Islet of Langerhans (tissue), 1 donor: ENCODE measurements at regions not wholly inside any gene's neighbourhood (a gene's known extent, or its start where the extent isn't known, plus 50 kb on each side); places are given as distances from the start of the nearest gene placed in this dataset.
"Not testable (repeated sequence)": the region's sequence is repeated elsewhere in the genome, so short reads cannot be mapped to it uniquely, and the experiment has no call there.

Source experiments
- FAIRE-seq: peaks from one replicate; lab custom pipeline; 2011; peaks lifted over from hg19 to GRCh38; lab: Jason Lieb, UNC

DNA sequence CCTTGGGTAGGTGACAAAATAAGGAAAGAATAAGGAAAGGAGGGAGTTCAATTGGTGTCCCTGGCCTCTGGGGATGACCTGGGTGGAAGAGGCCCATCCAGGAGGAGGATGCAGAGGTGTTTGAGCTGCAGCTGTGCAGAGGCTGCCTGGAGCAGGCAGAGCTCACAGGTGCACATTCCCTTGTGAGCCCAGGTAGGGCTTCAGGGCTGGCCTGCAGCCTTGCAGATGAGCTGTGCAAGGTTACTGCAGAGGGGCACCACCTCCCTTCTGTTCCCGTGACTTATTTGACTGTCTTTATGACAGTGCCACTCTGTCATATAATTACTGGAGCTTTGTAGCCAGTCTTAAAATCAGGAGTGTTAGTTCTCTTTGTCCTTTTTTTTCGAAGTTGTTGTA, 263.2 kb upstream of the HS6ST1 start:
- no peak for FAIRE-seq

DNA sequence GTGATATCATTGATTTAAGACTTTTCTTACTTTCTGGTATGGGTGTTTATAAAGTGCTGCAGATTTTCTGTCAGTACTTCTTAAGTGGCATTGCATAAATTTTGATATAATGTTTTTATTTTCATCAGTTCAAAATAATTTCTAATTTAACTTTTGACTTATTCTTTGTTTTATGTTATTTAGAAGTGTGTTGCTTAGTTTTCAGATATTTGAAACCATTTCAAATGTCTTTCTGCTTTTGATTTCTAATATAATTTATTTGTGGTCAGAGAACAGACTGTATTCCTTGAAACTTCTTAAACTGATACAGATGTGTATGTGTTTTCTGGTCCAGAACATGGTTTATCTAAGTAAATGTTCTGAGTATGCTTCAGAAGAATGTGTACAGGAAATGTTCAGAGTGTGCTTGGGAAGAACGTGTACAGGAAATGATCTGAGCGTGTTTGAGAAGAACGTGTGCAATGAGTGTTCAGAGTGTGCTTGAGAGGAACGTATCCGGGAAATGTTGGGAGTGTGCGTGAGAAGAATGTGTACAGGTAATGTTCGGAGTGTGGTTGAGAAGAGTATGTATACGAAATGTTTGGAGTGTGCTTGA, 265.7 kb upstream of the HS6ST1 start:
- no peak for FAIRE-seq

DNA sequence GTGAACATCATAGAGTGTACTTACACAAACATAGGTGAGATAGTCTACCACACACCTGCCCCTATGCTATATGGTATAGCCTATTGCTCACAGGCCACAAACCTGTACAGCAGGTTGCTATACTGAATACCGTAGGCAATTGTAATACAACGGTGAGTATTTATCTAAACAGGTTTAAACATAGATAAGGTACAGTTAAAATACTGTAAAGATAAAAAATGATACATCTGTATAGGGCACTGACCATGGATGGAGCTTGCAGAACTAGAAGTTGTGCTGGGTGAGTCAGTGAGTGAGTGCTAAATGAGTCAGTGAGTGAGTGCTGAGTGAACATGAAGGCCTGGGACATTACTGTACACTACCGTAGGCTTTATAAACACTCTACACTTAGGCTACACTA, 267.0 kb upstream of the HS6ST1 start:
- no peak for FAIRE-seq

DNA sequence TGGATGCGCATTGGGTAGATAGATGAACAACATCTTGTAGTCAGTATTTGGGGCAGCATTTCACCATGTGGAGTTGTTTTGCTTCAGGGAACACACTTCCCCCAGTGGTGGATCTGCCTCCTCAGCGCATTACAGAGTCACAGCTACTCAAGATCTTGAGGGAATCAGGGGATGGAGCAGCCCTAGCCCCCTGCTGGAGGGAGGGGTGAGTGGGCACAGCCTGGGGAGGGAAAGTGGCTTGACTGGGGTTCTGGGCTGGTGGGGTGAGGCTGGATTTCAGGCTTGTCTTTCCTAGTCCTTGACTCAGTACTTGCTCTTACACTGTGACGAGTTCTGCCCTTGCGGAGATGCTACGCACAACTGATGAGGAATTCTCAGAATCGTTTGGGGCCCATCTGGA, 271.0 kb upstream of the HS6ST1 start:
- FAIRE-seq = no peak

DNA sequence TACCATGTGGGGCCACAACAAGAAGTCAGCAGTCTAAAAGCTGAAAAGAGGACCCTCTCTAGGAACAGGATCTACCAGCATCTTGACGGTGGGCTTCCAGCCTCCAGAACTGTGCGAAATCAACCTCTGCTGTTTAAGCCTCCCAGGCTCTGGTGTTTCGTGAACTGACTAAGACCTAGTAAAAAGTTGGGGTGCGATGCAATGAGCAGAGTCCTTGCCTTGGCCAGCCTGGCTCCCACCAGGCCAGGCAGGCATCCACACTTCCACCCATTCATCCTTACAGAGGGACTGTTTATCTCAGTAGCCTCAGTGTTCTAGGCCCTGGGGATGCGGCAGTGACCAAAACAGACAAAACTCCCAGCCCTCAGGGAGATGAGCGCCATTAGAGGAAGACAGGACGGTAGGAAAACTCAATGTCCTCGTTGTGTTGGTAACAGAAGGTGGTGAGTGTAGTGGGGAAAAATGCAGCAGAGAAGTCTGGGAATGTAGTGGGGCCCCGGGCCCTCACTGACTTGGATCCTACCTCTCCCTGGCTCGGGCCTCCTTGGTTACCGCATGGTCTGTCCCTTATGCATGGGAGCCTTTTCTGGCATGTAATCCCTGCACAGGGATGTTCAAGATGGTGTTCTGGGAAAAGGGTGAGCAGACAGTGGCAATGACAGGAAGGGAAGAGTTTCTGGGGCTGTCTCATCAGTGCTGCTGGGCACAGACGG, 271.8 kb upstream of the HS6ST1 start:
- no peak for FAIRE-seq

DNA sequence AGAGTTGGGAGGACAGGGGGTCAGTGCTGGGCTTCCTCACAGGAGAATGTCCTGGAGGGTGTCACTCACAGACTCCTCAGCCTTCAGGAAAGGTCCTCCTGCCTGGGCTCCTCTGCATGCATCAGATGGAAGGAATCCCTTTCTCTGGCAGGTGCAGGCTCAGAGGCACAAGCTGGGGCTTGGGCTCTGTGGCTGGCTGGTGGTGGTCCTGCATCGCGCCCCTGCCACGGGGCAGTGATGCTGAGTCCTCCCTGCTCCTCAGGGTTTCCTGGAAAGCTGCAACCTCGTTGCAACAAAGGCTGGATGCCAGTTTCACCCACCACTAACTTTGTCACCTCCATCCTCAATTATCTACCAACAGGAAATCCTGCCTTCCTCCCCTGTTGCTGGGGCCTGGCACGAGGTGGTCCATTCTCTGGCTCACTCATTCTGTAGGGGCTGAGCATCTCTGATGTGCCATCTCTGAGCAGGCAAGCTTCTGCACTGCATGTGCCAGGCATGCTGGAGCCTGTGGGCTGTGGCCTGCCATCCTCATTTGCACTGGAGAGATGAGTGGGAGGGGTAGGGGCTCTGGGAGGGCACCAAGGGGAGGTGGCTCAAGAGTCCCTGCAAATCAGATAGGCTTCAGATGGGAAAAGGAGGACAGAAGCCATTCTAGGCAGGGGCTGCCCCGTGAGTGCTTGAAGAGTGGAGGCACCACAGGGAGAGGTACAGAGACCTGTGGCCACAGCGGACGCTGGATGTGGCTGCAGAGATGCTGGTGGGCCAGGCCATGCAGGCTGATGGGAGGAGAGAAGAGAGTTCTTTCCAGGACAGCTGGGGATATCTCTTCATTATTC, 272.6 kb upstream of the HS6ST1 start:
- no peak for FAIRE-seq

DNA sequence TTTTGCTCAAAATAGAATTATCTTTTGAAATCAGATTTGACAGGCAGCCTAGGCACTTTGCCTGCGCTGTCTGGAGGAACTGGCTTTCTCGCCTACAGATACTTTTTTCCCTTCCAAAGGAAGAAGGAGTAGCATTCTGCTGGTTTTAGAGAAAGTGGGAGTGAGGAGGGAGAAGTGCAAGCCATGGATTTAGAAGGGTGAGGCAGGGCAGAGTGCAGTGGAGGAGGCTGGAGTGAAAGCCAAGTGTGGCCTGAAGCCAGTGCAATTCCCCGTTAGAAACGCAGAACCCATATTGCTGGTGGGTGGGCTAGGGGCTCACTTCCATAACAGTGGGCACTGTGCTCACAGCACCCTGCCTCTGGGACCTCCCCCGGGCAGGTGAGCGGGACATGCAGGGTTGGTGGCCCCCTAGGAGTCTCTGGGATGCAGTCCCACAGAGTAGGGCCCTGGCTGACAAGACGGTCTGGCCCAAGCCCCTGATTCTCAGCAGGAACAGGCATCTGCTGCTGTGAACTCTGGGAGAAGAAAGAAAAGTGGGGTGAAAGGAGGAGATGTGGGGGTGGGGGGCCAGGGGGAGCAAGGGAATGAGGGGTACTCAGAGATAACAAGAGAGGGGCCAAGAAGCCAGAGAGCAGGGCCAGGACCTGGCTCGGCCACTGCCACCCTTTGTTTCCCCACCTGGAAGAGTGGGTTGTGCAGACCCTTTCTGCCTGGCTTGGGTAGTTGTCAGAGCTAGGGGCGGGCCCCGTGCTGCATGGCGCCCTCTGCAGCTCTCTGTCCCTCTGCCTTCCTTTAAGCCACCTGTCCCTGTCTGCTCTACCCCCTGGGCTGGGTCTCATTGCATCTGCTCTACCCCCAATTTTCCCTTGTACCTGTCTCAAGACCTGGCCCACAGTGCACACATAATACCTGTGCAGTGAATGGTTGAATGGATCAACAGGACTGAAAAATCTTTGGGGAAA, 273.5 kb upstream of the HS6ST1 start:
- no peak for FAIRE-seq

DNA sequence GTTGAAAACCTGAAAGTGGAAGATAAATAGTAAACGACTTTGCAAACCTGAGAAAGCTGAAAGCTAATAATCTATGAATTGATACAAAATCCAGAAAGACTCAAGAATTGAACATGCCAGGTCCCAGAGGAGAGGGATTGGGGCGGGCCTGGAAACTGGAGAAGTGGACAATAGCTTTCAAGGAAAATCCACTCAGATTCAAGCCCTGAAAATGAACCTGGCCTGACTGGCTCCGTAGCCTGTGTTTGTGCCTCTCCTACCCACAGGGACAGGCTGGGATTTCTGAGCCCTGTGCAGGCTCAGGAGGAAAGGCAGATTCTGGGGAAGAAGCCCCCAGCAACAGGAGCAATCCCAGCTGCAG, 274.8 kb upstream of the HS6ST1 start:
- no peak for FAIRE-seq

DNA sequence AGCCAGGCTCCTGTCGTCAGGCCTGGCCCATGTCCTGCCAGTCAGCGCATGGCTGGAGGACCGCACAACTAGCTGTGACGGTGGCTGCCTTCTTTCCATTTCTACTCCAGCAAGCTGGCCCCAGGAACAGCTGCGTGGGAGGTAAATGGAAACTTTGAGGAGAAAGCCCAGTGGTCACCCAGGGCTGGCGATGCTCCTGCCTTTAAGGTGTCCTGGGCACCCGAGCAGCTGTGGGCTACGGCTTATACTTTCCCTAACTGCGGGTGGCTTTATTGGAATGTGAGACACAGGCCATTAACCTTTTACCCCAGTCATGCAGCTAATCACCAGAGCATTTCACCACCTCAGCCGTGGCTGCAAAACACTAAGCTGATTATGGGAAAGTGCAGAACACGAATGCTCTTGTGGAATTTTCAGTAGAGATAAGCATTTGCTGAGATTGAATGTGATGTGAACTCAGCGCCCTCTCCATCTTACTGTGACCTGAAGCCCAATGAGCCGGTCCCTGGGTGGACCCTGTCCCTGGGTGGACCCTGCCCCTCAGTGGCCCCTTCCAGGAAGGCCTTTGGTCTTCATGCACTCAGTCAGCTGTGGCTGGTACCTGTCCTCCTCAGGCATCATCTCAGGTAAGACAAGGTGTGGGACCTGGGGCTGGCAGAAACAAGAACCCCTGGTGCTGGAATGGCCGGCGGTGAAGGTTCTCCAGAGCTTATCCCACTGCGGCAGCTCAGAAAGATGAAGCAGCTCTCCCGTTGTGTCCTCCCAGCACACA, 275.4 kb upstream of the HS6ST1 start:
- FAIRE-seq = no peak

DNA sequence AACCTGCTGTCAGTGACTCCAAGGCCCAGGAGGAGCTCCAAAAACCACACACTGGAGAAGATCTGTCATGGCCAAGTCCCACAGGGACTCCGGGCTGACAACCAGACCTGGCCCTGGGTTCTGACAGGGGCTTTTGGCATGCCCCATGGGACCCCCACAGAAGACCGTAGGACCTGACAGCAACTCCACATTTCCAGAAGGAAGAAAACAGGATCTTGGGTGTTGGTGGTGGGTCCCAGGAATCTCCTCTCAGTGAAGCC, 275.9 kb upstream of the HS6ST1 start:
- FAIRE-seq = no peak

DNA sequence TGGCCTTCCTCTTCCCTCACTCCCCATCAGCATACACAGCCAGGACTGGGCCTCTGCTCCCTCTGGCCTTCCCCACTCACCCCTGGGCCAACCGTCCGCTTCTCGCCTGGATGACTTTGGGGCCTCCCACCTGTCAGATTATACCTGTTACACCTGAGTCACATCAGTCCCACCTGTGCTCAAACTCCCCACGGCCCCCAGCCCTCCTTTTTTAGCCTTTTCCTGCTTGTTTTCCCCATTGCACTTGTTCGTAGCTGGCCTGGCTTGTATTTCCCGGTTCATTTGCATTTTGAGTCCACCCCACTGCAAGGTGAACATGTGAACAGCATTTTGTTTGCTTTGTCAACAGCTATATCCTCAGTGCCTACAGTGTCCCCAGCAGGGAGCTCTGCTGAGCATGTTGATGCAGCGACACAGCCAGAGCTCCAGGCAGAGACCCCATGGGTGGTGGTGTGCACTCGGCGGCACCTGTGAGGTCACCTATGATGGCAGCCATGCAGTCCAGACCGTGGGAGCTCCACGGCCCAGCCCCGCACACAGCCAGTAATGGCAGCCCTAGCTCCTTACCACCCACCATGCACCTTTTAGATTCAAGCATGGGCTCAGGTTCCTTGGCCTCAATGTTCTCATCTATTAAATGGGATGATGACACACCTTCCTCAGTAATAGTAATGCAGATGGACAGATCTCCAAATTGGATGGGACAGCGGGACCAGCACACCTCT, 276.4 kb upstream of the HS6ST1 start:
- FAIRE-seq = no peak

DNA sequence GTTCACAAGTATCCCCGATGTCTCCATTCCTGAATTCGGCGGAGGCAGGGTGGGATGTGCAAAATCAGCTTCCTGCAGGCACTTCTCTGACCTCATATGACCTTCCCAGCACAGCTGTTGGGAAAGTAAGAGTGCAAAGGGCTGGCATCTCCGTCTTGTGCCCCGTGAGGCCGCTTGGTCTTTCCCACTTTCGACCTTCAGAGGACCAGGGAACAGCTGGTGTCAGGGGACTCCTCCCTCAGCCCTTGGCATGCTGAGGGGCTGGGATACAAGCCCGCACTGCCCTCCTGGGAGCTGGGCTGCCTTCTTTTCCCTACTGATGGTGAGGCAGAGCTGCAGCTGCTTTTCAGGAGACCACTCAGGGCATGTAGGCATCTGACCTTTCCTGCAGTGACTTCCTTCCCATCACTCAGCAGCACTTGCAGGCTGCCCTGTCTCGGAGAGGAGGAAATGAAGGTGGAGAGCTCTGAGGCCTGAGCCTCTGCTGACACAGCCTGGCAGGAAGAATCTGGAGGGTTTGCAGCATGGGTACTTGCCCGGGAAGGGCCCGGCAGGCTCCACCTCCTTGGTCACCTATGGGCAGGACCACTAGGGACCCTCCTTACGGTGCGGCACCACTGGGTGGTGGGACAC, 277.2 kb upstream of the HS6ST1 start:
- FAIRE-seq = no peak

DNA sequence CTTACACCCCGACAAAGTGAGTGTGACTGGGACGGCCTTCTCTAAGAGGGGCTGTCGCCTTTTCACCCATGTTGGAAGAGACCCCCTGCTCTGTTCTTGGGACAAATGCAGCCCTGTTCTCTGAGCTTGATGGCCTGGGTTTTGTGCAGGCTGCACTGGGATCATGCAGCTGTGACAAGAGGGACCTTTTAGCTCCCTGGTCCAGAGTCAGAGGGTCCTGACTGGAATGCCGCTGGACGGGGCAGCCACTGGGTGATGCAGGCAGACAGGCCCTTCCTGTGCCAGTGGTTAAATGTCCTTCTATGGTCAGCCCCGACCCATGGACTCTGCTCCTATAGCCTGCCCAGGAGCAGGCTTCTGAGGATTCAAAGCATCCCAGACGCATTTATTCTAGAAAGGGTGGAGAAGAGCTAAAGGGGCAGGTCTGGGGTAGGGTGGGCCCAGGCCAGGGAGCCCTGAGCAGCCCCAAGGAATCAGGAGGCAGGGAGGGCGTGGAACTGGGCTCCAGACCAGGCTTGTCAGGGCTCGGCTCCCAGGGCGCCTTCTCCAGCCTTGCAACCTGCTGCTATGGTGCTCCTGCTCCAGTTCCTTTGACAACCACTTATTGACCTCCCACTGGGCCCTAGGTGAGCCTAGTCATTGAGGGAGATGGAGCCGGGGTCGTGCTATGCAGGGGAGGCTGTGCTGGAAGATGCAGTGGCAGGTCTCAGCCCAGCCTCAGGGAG, 277.9 kb upstream of the HS6ST1 start:
- no peak for FAIRE-seq

DNA sequence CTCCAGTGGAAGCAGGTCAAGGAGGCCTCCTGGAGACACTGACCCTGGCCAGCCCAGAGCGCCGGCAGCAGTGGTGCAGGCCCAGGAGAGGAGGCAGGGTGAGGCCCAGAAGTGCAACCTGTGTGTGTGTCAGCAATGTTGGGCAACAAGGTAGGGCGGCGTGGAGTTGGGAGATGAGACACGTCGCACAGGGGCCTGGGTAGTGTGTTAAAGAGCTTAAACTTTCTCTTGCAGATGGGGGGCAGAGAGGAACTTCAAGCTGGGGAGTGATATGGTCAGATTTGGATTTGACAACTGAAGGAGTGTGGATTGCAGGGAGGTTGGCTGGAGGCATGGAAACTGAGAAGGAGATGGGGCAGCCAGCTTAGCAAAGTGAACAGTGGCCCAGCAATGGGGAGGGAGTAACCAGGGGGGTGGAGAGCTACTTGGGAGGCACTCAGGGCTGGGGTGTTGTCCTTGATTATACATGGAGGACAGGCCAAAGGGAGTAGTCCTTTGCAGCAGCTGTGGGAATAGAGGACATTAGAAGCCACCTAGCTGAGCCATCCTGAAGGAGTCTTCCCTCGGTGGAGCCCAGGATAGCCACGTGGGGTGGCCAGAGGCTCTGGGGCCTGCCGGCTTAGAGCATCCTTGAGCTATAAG, 278.6 kb upstream of the HS6ST1 start:
- no peak for FAIRE-seq

DNA sequence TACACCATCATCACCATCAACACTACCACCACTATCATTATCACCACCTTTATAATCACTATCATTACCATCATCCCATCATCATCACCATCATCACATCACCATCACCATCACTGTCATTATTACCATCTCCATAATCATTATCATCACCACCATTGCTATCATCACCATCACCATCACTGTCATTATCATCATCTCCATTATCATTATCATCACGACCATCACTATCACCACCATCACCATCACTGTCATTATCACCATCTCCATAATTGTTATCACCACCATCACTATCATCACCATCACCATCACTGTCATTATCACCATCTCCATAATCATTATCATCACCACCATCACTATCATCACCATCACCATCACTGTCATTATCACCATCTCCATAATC, 279.6 kb upstream of the HS6ST1 start:
- FAIRE-seq = not testable (repeated sequence)

DNA sequence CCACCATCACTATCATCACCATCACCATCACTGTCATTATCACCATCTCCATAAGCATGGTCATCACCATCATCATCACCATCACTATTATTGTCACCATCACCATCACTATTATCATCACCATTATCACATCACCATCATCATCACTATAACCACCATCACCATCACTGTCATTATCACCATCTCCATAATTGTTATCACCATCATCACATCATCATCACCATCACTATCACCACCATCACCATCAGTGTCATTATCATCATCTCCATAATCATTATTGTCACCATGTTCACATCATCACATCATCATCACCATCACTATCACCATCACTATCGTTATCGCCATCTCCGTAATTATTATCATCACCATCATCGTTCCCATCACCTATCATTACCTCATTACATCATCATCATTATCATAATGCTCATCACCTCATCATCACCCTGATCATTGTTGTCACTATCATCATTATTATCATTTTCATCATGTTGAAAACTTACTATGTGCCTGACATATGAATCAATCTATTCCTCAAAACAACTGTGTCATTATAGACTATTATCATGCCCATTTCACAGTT, 280.3 kb upstream of the HS6ST1 start:
- no peak for FAIRE-seq

DNA sequence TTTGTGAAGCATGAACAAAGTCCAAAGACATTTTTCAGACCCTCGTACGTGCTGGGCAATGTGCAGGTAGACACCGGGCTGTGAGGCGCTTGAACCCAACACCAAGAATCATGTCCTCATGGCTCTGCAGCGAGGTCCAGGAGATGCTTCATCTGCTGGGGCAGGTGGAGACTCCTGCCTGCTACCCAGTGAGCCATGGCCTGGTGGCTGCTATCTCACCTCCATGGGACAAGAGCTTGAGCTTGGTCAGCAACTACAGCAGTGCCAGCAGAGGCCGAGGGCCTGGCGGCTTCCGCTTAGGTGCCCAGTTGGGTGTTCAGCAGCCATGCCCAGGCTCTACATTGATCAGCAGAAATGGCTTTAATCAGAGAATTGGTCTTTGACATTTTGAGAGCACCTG, 281.0 kb upstream of the HS6ST1 start:
- FAIRE-seq = no peak

DNA sequence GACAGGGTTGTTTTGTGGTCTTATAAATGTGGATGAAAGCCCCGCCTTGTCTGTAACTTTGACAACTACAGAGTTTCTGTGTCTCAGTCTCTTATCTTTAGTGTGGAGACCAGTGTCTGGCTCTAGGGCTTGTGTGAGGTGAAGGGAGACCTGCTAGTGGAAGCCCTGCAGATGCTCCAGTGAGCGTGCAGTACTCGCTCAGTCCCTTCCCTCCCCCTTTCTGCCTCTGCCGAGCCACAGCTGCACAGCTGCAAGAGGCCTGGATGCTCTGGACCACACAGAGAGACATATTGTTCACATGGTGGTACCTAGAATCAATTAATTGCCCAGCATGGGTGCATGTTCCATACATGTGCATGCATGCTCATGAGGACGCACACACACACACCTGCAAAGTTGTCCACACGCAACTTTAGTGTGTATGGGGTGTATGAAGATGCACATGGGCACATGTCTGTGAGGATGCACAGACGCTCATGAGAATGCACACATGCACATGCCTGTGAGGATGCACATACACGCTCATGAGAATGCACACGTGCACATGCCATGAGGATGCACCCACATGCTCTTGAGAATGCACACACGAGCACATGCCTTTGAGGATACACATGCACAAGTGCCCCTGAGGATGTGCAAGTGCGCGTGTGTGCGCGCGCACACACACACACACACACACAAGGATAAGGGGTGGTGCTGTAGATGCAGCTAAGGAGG, 282.1 kb upstream of the HS6ST1 start:
- no peak for FAIRE-seq
